ENCODE measurements at regions not wholly inside any gene's neighbourhood (a gene's known extent, or its start where the extent isn't known, plus 50 kb on each side); places are given as distances from the start of the nearest gene placed in this dataset.

DNA sequence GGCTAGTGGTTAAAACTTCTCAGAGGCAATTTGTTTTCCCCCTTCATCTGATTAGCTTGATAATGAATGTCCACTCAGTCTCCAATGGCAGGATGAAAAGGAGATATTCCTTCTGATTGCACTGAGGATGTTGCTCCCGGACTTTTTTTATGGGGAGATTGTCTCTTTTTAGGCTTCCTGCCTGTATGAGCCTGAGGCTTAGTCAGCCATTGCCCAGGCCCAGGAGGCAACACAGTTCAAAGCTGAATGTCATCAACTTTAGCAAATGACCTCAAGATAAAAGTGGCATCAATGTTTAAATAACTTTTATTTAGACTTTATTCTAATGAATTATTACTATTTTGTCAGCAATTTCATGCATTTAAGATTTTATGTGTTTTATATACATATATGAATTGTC lies 162.9 kb upstream of the PTBP2 start:
- TF ChIP-seq POLR2AphosphoS5 (IDR thresholded peaks at IDR 0.05; ENCODE audit: low read depth) (no peak), GABPA (IDR thresholded peaks at IDR 0.05; ENCODE audit: low read depth) (no peak)
- TF ChIP-seq, protein P1, sequence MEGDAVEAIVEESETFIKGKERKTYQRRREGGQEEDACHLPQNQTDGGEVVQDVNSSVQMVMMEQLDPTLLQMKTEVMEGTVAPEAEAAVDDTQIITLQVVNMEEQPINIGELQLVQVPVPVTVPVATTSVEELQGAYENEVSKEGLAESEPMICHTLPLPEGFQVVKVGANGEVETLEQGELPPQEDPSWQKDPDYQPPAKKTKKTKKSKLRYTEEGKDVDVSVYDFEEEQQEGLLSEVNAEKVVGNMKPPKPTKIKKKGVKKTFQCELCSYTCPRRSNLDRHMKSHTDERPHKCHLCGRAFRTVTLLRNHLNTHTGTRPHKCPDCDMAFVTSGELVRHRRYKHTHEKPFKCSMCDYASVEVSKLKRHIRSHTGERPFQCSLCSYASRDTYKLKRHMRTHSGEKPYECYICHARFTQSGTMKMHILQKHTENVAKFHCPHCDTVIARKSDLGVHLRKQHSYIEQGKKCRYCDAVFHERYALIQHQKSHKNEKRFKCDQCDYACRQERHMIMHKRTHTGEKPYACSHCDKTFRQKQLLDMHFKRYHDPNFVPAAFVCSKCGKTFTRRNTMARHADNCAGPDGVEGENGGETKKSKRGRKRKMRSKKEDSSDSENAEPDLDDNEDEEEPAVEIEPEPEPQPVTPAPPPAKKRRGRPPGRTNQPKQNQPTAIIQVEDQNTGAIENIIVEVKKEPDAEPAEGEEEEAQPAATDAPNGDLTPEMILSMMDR (IDR thresholded peaks at IDR 0.05; ENCODE audit: insufficient read depth, low read length): no peak
